ENCODE measurements at regions not wholly inside any gene's neighbourhood (a gene's known extent, or its start where the extent isn't known, plus 50 kb on each side); places are given as distances from the start of the nearest gene placed in this dataset.

- DNase-seq (ENCODE audit: low read depth in 2 of 3, low spot score in 2 of 3): no peak
Observed at GRCh38 chr1:29643838-29644440, 407.6 kb downstream of the PTPRU start.

GRCh38 chr1:29643281-29643680 lies 407.0 kb downstream of the PTPRU start:
- DNase-seq (ENCODE audit: low read depth in 2 of 3, low spot score in 2 of 3): no peak

- no peak for DNase-seq (ENCODE audit: low read depth in 2 of 3, low spot score in 2 of 3)
Observed at GRCh38 chr1:29642519-29642918, 406.2 kb downstream of the PTPRU start.

- no peak for DNase-seq (ENCODE audit: low read depth in 2 of 3, low spot score in 2 of 3)
Observed at GRCh38 chr1:29641921-29642320, 405.6 kb downstream of the PTPRU start.

GRCh38 chr1:29640428-29640785 lies 404.1 kb downstream of the PTPRU start:
- no peak for DNase-seq (ENCODE audit: low read depth in 2 of 3, low spot score in 2 of 3)

- DNase-seq (ENCODE audit: low read depth in 2 of 3, low spot score in 2 of 3): no peak
Observed at GRCh38 chr1:29639741-29640427, 403.6 kb downstream of the PTPRU start.

- DNase-seq (ENCODE audit: low read depth in 2 of 3, low spot score in 2 of 3): no peak
Observed at GRCh38 chr1:29639156-29639736, 402.9 kb downstream of the PTPRU start.

- no peak for DNase-seq (ENCODE audit: low read depth in 2 of 3, low spot score in 2 of 3)
Observed at GRCh38 chr1:29638281-29638680, 402.0 kb downstream of the PTPRU start.

- no peak for DNase-seq (ENCODE audit: low read depth in 2 of 3, low spot score in 2 of 3)
Observed at GRCh38 chr1:29636936-29637335, 400.6 kb downstream of the PTPRU start.

GRCh38 chr1:29635501-29636263 lies 399.4 kb downstream of the PTPRU start:
- DNase-seq (ENCODE audit: low read depth in 2 of 3, low spot score in 2 of 3): no peak

GRCh38 chr1:29634746-29635335 lies 398.5 kb downstream of the PTPRU start:
- DNase-seq (ENCODE audit: low read depth in 2 of 3, low spot score in 2 of 3): no peak

- DNase-seq (ENCODE audit: low read depth in 2 of 3, low spot score in 2 of 3): no peak
Observed at GRCh38 chr1:29634324-29634723, 398.0 kb downstream of the PTPRU start.

GRCh38 chr1:29633771-29634170 lies 397.4 kb downstream of the PTPRU start:
- peak in 1 of 3 donors; percentile 9 for DNase-seq (ENCODE audit: low read depth in 2 of 3, low spot score in 2 of 3)

GRCh38 chr1:29632806-29633615 lies 396.7 kb downstream of the PTPRU start:
- no peak for DNase-seq (ENCODE audit: low read depth in 2 of 3, low spot score in 2 of 3)

GRCh38 chr1:29631836-29632805 lies 395.8 kb downstream of the PTPRU start:
- DNase-seq (ENCODE audit: low read depth in 2 of 3, low spot score in 2 of 3): no peak

GRCh38 chr1:29631361-29631760 lies 395.0 kb downstream of the PTPRU start:
- no peak for DNase-seq (ENCODE audit: low read depth in 2 of 3, low spot score in 2 of 3)

GRCh38 chr1:29630756-29631155 lies 394.4 kb downstream of the PTPRU start:
- DNase-seq (ENCODE audit: low read depth in 2 of 3, low spot score in 2 of 3): no peak

GRCh38 chr1:29629814-29630516 lies 393.6 kb downstream of the PTPRU start:
- DNase-seq (ENCODE audit: low read depth in 2 of 3, low spot score in 2 of 3): no peak

GRCh38 chr1:29629401-29629800 lies 393.1 kb downstream of the PTPRU start:
- DNase-seq (ENCODE audit: low read depth in 2 of 3, low spot score in 2 of 3): no peak
